Erythroblast (primary cell): ENCODE measurements at regions not wholly inside any gene's neighbourhood (a gene's known extent, or its start where the extent isn't known, plus 50 kb on each side); places are given as distances from the start of the nearest gene placed in this dataset.

Source experiments
- DNase-seq, 2 experiments: peaks; one replicate each; lab custom pipeline; 2025; lab: John Stamatoyannopoulos, UW
- GATA1 ChIP-seq: IDR thresholded peaks from 2 replicates; pipeline ENCODE4 v1.6.1; 2011; ENCODE audit warnings: low read depth, mild to moderate bottlenecking, control low read depth, low read length, moderate library complexity
- POLR2A ChIP-seq: IDR thresholded peaks from 2 replicates; pipeline ENCODE4 v1.6.1; 2011; ENCODE audit warnings: mild to moderate bottlenecking, low read length

DNA sequence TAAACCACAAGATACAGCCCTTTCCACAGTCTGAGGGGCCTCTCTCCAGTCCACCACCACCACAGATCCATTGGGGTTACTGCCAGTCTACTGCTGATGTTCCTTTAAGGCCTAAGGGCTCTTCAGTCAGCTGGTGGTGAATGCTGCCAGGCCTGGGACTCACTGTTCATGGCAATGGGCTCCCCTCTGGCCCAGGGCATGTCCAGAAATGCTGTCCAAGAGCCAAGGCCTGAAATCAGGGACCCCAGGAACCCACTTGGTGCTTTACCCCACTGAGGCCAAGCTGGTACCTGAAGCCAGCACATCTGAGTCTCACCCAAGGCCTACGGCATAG is 128.6 kb upstream of the CBLB start:
- no peak for TF ChIP-seq GATA1
- TF ChIP-seq POLR2A, result no peak
- DNase-seq, result no peak

GRCh38 chr3:105997800-105998526 is 129.2 kb upstream of the CBLB start:
- no peak for DNase-seq
- TF ChIP-seq POLR2A (no peak), GATA1 (no peak)

GRCh38 chr3:105999856-106000255 is 131.0 kb upstream of the CBLB start:
- peak; percentile 28 to 78 for DNase-seq
- TF ChIP-seq POLR2A, result no peak
- no peak for TF ChIP-seq GATA1

- DNase-seq, result no peak
- TF ChIP-seq GATA1, result no peak
- TF ChIP-seq POLR2A, result no peak
Measured at GRCh38 chr3:106001923-106002322, 133.1 kb upstream of the CBLB start.

GRCh38 chr3:106004137-106004681 is 135.4 kb upstream of the CBLB start:
- peak; percentile 47 to 76 for DNase-seq
- TF ChIP-seq GATA1, result no peak
- no peak for TF ChIP-seq POLR2A

DNA sequence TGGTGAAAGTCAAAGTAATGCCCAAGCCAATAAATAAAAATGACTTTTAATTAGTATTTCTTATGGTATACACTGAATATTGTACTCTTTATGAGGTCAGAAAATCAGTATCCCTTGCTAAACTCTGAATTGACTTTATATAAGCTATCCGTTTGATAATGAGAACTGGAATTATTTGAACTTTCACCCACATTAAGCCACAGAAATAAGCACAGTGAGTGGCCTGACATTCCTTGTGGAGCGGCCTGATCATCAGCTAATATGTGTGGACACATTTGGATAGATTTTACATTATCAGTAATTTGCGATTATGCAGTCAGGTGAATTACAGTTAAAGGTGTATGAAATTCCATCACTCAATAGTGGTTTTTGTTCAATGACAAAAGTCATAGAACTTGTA is 136.0 kb upstream of the CBLB start:
- DNase-seq, result no peak
- no peak for TF ChIP-seq POLR2A
- no peak for TF ChIP-seq GATA1

GRCh38 chr3:106006001-106006400 is 137.2 kb upstream of the CBLB start:
- DNase-seq, result no peak
- no peak for TF ChIP-seq POLR2A
- TF ChIP-seq GATA1, result no peak

DNA sequence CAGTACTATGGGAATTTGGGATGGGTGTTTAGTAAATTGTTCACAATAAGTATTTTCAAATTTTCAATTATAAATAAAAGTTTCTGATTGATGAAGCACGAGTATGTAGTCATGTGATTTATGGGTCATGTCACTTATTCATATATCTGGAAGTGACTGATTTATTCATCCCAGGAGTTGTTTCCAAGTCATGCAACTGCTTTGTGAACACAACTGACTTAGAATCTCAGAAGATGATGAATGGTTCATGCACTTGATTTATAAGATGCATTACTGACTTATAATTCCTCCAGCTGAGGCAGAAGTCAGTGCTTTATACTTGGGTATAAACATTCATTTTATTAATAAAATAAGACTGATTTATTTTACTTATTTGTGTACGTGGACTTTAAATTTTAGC is 137.8 kb upstream of the CBLB start:
- no peak for TF ChIP-seq POLR2A
- no peak for DNase-seq

DNA sequence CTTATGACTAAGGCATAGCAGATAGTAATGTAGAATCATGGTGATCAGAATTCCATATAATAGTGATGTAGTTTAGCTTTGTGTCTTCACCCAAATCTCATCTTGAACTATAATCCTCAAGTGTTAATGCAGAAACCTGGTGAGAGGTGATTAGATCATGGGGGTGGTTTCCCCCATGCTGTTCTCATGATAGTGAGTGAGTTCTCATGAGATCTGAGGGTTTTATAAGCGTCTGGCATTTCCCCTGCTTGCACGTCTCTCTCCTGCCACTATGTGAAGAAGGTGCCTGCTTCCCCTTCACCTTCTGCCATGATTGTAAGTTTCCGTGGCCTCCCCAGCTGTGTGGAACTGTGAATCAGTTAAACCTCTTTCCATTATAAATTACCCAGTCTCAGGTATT is 138.7 kb upstream of the CBLB start:
- TF ChIP-seq POLR2A, result no peak
- DNase-seq, result no peak

- TF ChIP-seq GATA1, result no peak
- TF ChIP-seq POLR2A, result no peak
- no peak for DNase-seq
Measured at GRCh38 chr3:106008766-106009165, 140.0 kb upstream of the CBLB start.

- no peak for DNase-seq
- TF ChIP-seq GATA1 (no peak), POLR2A (no peak)
Measured at GRCh38 chr3:106010829-106011228, 142.0 kb upstream of the CBLB start.

GRCh38 chr3:106013971-106014370 is 145.2 kb upstream of the CBLB start:
- no peak for DNase-seq
- TF ChIP-seq GATA1 (no peak), POLR2A (no peak)

DNA sequence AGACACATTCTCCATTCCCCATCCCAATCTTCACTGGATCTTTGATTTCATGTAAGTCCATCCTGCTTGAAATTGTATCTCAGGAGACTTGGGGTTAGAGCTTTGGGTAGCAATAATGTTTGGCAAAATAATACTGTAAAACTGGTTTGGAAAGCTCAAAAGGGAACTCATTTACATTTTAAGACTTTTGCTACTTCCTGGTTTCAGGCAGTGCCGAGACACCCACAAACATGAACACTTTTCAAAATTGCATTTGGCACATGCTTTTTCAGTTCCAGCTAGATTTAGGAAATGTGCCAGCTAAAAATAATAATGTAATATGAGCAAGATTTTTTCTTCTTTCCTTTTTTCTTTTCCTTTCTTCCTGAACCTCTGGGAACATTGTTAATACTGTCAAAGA is 145.7 kb upstream of the CBLB start:
- no peak for DNase-seq
- TF ChIP-seq POLR2A (no peak), GATA1 (no peak)

GRCh38 chr3:106014971-106015370 is 146.2 kb upstream of the CBLB start:
- DNase-seq, result no peak
- TF ChIP-seq POLR2A (no peak), GATA1 (no peak)

DNA sequence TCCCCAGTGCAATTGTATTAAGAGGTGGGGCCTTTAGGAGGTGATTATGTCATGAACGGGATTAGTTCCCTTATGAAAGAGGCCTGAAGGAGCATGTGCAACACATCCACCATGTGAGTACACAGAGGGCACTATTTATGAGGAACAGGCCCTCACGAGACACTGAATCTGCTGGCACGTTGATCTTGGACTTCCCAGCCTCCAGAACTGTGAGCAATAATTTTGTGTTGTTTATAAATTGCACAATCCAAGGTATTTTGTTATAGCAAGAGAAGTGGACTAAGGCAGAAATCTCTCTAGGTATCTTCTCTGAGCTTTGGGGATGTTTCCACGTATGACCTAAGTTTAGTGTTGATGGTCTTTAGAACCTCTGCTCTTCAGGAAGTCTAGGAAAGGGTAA is 149.3 kb upstream of the CBLB start:
- DNase-seq, result no peak
- TF ChIP-seq GATA1, result no peak
- no peak for TF ChIP-seq POLR2A
